B cell (primary cell): ENCODE measurements at regions not wholly inside any gene's neighbourhood (a gene's known extent, or its start where the extent isn't known, plus 50 kb on each side); places are given as distances from the start of the nearest gene placed in this dataset.

Source experiments
- ATAC-seq: fragments of 200-7000 bp; cut with Tn5 transposase; one replicate; pipeline ENCODE4 v1.10.0; 2021; ENCODE audit warnings: low read depth, mild to moderate bottlenecking, moderate number of reproducible peaks, moderate library complexity
- CTCF ChIA-PET: fragments of 350-600 bp; sonication (Branson Sonifier 250); formaldehyde crosslinking; loops from one replicate; lab custom pipeline; 2021; ENCODE audit warnings: antibody characterized with exemption, inconsistent platforms; lab: Charles Lee
- POLR2A ChIA-PET: fragments of 350-600 bp; sonication (Branson Sonifier 250); formaldehyde crosslinking; loops from one replicate; lab custom pipeline; 2021; ENCODE audit warnings: antibody characterized with exemption; lab: Charles Lee
- DNase-seq: peaks from one replicate; pipeline ENCODE4 v3.0.0; 2013
- H2AFZ ChIP-seq: 2 replicates; pipeline ENCODE4 v1.6.1; 2012; ENCODE audit warnings: mild to moderate bottlenecking, low read depth, low read length; ENCODE audit not compliant: insufficient read depth, poor library complexity, severe bottlenecking
- H3K27ac ChIP-seq, 2 donors: 1 replicate in 1 of 2; 2 replicates in 1 of 2; pipeline ENCODE4 v1.5.1; 2012 to 2013; ENCODE audit warnings: low read length in 2 of 2, mild to moderate bottlenecking in 2 of 2, moderate library complexity in 1 of 2
- H3K27me3 ChIP-seq, 4 experiments: fragments of 200-600 bp in 1 of 4; sonication (generic) in 1 of 4; replicated peaks in 1 of 4; 1 replicate in 2 of 4; 2 replicates in 2 of 4; pipeline versions ENCODE4 v1.6.1 to v1.7.0; 2013 to 2016; ENCODE audit warnings: low read length in 3 of 4, mild to moderate bottlenecking in 2 of 4, mixed read lengths in 1 of 4, moderate library complexity in 1 of 4; ENCODE audit not compliant: insufficient read depth in 4 of 4, control insufficient read depth in 3 of 4; ENCODE audit errors: control extremely low read depth in 1 of 4
- H3K36me3 ChIP-seq, 2 experiments: replicated peaks in 1 of 2; 1 replicate in 1 of 2; 2 replicates in 1 of 2; pipeline versions ENCODE4 v1.6.1 to v1.7.1; 2013; ENCODE audit warnings: low read length in 1 of 2; ENCODE audit not compliant: insufficient read depth in 2 of 2, control insufficient read depth in 1 of 2; ENCODE audit errors: control extremely low read depth in 1 of 2, extremely low read depth in 1 of 2
- H3K4me1 ChIP-seq, 2 donors: fragments of 200-600 bp in 1 of 2; sonication (generic) in 1 of 2; 1 replicate in 1 of 2; 2 replicates in 1 of 2; pipeline versions ENCODE4 v1.5.1 to v1.6.1; 2013 to 2017; ENCODE audit warnings: low read length in 2 of 2; ENCODE audit not compliant: control insufficient read depth in 2 of 2, insufficient read depth in 2 of 2
- H3K4me2 ChIP-seq: replicated peaks from 2 replicates; pipeline ENCODE3; 2012; ENCODE audit warnings: mild to moderate bottlenecking, low read depth, low read length; ENCODE audit not compliant: poor library complexity, severe bottlenecking
- H3K4me3 ChIP-seq, 5 experiments: fragments of 200-600 bp in 1 of 5; sonication (generic) in 1 of 5; 1 replicate in 3 of 5; 2 replicates in 2 of 5; pipeline versions ENCODE4 v1.5.1 to v1.7.0; 2011 to 2016; ENCODE audit warnings: low read length in 4 of 5, mild to moderate bottlenecking in 4 of 5, low read depth in 2 of 5, control low read depth in 1 of 5, moderate library complexity in 1 of 5; ENCODE audit not compliant: insufficient read depth in 1 of 5; ENCODE audit errors: control extremely low read depth in 1 of 5, extremely low read depth in 1 of 5
- H3K79me2 ChIP-seq: fragments of 200-600 bp; sonication (generic); one replicate; pipeline ENCODE4 v1.6.0; 2016; ENCODE audit warnings: low read length; ENCODE audit not compliant: control insufficient read depth, insufficient read depth
- H3K9ac ChIP-seq: fragments of 200-600 bp; sonication (generic); 2 replicates; pipeline ENCODE4 v1.6.1; 2017; ENCODE audit warnings: mild to moderate bottlenecking, low read length, moderate library complexity
- H3K9me3 ChIP-seq, 3 donors: one replicate each; pipeline versions ENCODE4 v1.6.1 to v1.7.1; 2013; ENCODE audit warnings: low read length in 2 of 3; ENCODE audit not compliant: control insufficient read depth in 2 of 3, insufficient read depth in 1 of 3; ENCODE audit errors: control extremely low read depth in 1 of 3
- H4K20me1 ChIP-seq: 2 replicates; pipeline ENCODE4 v1.6.0; 2012; ENCODE audit warnings: mild to moderate bottlenecking, low read length; ENCODE audit not compliant: insufficient read depth, control insufficient read depth, poor library complexity, severe bottlenecking
- H3K27ac Mint-ChIP-seq: one replicate; pipeline ENCODE4 v1.8.0; 2021; ENCODE audit warnings: mixed read lengths
- H3K27me3 Mint-ChIP-seq: one replicate; pipeline ENCODE4 v1.8.0; 2021; ENCODE audit warnings: mixed read lengths
- H3K4me1 Mint-ChIP-seq: one replicate; pipeline ENCODE4 v1.8.0; 2021; ENCODE audit warnings: mixed read lengths
- H3K4me3 Mint-ChIP-seq: one replicate; pipeline ENCODE4 v1.8.0; 2021; ENCODE audit warnings: mixed read lengths
- H3K9me3 Mint-ChIP-seq: one replicate; pipeline ENCODE4 v1.8.0; 2022; ENCODE audit warnings: mixed read lengths; ENCODE audit not compliant: insufficient read depth
- EZH2 ChIP-seq: IDR thresholded peaks from 2 replicates; pipeline ENCODE4 v1.6.1; 2012; ENCODE audit warnings: borderline replicate concordance, low read depth, mild to moderate bottlenecking, moderate library complexity, low read length; ENCODE audit not compliant: insufficient read depth, poor library complexity, severe bottlenecking
- WGBS: methylation state at CpG from one replicate; pipeline ENCODE4 v1.1.5; 2013; ENCODE audit warnings: missing lambda C conversion rate; ENCODE audit not compliant: insufficient coverage; 5-methylcytosine and 5-hydroxymethylcytosine counted together
- intact Hi-C: fragments of 100-400 bp; cut with micrococcal nuclease; formaldehyde crosslinking; loops from one replicate; pipeline ENCODE4 v1.10.0; 2022
- TF ChIP-seq, protein P1 (sequence below): fragments of 200-600 bp; IDR thresholded peaks from one replicate; pipeline ENCODE4 v1.8.0; 2022; ENCODE audit warnings: antibody characterized with exemption, mild to moderate bottlenecking

DNA sequence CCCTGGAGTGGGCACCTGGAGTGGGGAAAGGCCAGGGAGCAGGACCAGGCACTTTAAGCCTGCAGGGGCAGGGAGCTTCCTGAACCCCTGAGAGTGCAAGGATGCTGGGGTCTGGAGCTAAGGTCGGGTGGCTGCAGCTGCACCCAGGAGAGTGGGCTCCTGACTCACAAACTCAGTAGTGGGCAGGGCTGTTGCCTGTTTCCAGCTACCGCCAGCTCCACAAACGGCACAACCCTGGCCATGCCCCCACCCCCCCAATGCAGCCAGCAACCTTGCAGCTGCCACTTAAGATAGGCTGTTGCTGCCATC is 688.8 kb downstream of the NYAP2 start:
- no peak overlapping the region for H3K9ac ChIP-seq
- H3K79me2 ChIP-seq = no peaks in the 10 kb centered on the region
- H2AFZ ChIP-seq = no peak overlapping the region
- H3K4me1 Mint-ChIP-seq = no peaks in the 10 kb centered on the region
- ChIA-PET POLR2A (no interaction called here), CTCF (interaction anchor here (0.8 kb wide), 1 partner anchor 10 kb away, joined by 3 read pairs; no protein-coding TSS in a partner anchor)
- TF ChIP-seq, protein P1, sequence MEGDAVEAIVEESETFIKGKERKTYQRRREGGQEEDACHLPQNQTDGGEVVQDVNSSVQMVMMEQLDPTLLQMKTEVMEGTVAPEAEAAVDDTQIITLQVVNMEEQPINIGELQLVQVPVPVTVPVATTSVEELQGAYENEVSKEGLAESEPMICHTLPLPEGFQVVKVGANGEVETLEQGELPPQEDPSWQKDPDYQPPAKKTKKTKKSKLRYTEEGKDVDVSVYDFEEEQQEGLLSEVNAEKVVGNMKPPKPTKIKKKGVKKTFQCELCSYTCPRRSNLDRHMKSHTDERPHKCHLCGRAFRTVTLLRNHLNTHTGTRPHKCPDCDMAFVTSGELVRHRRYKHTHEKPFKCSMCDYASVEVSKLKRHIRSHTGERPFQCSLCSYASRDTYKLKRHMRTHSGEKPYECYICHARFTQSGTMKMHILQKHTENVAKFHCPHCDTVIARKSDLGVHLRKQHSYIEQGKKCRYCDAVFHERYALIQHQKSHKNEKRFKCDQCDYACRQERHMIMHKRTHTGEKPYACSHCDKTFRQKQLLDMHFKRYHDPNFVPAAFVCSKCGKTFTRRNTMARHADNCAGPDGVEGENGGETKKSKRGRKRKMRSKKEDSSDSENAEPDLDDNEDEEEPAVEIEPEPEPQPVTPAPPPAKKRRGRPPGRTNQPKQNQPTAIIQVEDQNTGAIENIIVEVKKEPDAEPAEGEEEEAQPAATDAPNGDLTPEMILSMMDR = no peak
- no peak for TF ChIP-seq EZH2
- no peaks in the 10 kb centered on the region for H3K36me3 ChIP-seq
- intact Hi-C loops = no loop called here
- no peak overlapping the region for H3K4me2 ChIP-seq
- ATAC-seq (no peak), DNase-seq (no peak)
- H3K4me1 ChIP-seq = no peaks in the 10 kb centered on the region
- no peak overlapping the region for H3K27ac ChIP-seq
- WGBS = 67% methylated on average over 1 of the region's 3 CpGs
- H3K9me3 ChIP-seq = peaks cover 0 to 3% (median 0%) of the 10 kb centered on the region in 3 donors
- H3K27me3 Mint-ChIP-seq = no peaks in the 10 kb centered on the region
- no peak overlapping the region for H3K27ac Mint-ChIP-seq
- H3K9me3 Mint-ChIP-seq = peaks cover 5% of the 10 kb centered on the region
- H3K27me3 ChIP-seq = no peaks in the 10 kb centered on the region
- no peak overlapping the region for H3K4me3 Mint-ChIP-seq
- no peaks in the 10 kb centered on the region for H4K20me1 ChIP-seq
- H3K4me3 ChIP-seq = no peak overlapping the region

DNA sequence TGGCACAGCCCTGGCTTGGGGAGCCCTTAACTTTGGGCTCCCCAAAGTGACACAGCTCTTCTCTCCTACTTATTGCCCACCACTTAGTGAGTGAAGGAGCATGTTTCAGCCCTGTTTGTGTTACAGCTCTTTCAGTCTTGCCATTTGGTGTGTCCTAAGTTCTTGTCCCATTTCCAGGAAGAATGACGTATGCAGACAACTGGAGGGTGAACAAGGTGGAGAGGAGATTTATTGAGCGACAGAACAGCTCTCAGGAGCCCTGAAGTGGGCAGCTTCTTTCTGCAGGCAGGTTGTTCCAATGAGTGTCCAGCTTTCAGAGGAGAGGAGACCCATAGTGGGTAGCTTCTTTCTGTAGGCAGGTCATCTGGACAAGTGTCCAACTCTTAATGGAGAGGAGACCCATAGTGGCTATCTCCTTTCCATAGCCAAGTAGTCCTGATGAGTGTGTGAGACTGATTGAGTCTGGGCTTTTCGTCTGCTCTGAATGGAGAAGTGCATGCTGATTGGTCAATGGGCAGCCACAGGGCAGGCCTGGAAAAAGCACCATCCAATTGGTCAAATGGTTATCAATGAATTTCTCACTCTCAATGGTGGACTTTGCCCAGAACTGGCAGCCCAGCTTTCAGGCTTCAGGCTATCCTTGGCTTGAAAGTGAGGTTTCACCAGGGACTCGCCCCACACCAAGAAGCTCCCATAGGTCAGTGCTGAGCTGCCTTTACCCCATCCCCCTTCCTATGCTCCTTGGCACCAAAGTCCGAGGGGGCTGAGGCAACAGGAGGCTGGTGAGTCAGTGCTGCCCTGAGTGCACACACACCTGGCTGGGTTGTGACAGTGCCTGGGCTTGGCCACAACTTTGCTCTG is 688.2 kb downstream of the NYAP2 start:
- peaks cover 0 to 3% (median 0%) of the 10 kb centered on the region in 3 donors for H3K9me3 ChIP-seq
- H2AFZ ChIP-seq = no peak overlapping the region
- H3K9me3 Mint-ChIP-seq = peaks cover 5% of the 10 kb centered on the region
- no peaks in the 10 kb centered on the region for H3K36me3 ChIP-seq
- H3K27ac ChIP-seq = no peak overlapping the region
- no peaks in the 10 kb centered on the region for H3K4me1 Mint-ChIP-seq
- ChIA-PET CTCF (no interaction called here), POLR2A (no interaction called here)
- TF ChIP-seq, protein P1 = no peak
- no peak for TF ChIP-seq EZH2
- no peaks in the 10 kb centered on the region for H3K27me3 Mint-ChIP-seq
- DNase-seq (no peak), ATAC-seq (no peak)
- no peak overlapping the region for H3K9ac ChIP-seq
- 91% methylated on average over 5 of the region's 5 CpGs for WGBS
- H3K4me1 ChIP-seq = no peaks in the 10 kb centered on the region
- H3K27ac Mint-ChIP-seq = no peak overlapping the region
- H3K4me3 ChIP-seq = no peak overlapping the region
- no peak overlapping the region for H3K4me3 Mint-ChIP-seq
- H3K27me3 ChIP-seq = no peaks in the 10 kb centered on the region
- intact Hi-C loops = no loop called here
- H3K4me2 ChIP-seq = no peak overlapping the region
- H3K79me2 ChIP-seq = no peaks in the 10 kb centered on the region
- H4K20me1 ChIP-seq = no peaks in the 10 kb centered on the region
